ENCODE measurements at regions not wholly inside any gene's neighbourhood (a gene's known extent, or its start where the extent isn't known, plus 50 kb on each side); places are given as distances from the start of the nearest gene placed in this dataset.

DNA sequence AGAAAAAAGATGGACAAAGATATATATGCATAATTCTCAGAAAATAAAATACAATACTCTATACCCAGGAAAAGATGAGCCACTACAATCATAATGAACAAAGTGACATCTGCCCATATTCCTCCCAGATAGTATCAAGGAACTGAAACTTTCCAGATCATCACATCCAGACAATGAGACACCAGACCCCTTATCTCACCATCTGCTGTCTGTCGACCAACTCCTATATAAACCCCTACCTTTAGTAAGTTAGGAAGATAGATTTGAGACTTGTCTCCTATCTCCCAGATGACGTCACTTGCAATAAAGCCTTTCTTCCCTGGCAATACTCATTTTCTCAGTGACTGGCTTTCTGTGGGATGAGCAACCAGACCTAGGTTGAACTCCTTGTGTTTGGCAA is 1071.6 kb downstream of the PLOD2 start:
- TF ChIP-seq, protein P1, sequence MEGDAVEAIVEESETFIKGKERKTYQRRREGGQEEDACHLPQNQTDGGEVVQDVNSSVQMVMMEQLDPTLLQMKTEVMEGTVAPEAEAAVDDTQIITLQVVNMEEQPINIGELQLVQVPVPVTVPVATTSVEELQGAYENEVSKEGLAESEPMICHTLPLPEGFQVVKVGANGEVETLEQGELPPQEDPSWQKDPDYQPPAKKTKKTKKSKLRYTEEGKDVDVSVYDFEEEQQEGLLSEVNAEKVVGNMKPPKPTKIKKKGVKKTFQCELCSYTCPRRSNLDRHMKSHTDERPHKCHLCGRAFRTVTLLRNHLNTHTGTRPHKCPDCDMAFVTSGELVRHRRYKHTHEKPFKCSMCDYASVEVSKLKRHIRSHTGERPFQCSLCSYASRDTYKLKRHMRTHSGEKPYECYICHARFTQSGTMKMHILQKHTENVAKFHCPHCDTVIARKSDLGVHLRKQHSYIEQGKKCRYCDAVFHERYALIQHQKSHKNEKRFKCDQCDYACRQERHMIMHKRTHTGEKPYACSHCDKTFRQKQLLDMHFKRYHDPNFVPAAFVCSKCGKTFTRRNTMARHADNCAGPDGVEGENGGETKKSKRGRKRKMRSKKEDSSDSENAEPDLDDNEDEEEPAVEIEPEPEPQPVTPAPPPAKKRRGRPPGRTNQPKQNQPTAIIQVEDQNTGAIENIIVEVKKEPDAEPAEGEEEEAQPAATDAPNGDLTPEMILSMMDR (IDR thresholded peaks at IDR 0.05): no peak
- no peak for TF ChIP-seq POLR2A (IDR thresholded peaks at IDR 0.05)
